Adipocyte (in vitro differentiated cells): ENCODE measurements at regions not wholly inside any gene's neighbourhood (a gene's known extent, or its start where the extent isn't known, plus 50 kb on each side); places are given as distances from the start of the nearest gene placed in this dataset.

ENCODE experiments used
- DNase-seq: peaks from one replicate; pipeline ENCODE4 v3.0.0-alpha.2; 2015; ENCODE audit warnings: low read depth
- H3K27me3 ChIP-seq: replicated peaks from 2 replicates; pipeline ENCODE4 v1.7.0; 2013; ENCODE audit warnings: mild to moderate bottlenecking, low read length, moderate library complexity; ENCODE audit not compliant: control insufficient read depth, insufficient read depth
- H3K36me3 ChIP-seq: 2 replicates; pipeline ENCODE4 v1.7.0; 2013; ENCODE audit warnings: low read length, mild to moderate bottlenecking, moderate library complexity; ENCODE audit not compliant: control insufficient read depth, insufficient read depth, severe bottlenecking
- H3K4me1 ChIP-seq: 2 replicates; pipeline ENCODE4 v1.7.0; 2013; ENCODE audit warnings: mild to moderate bottlenecking, low read length, moderate library complexity; ENCODE audit not compliant: control insufficient read depth, insufficient read depth
- H3K4me3 ChIP-seq: 2 replicates; pipeline ENCODE4 v1.7.0; 2013; ENCODE audit warnings: mild to moderate bottlenecking, low read length, moderate library complexity
- H3K9ac ChIP-seq: 2 replicates; pipeline ENCODE4 v1.7.0; 2013; ENCODE audit warnings: mild to moderate bottlenecking, low read length, moderate library complexity
- H3K9me3 ChIP-seq: 2 replicates; pipeline ENCODE4 v1.7.0; 2013; ENCODE audit warnings: mild to moderate bottlenecking, low read length, moderate library complexity; ENCODE audit not compliant: control insufficient read depth

GRCh38 chr2:172153156-172153555 lies 50.5 kb upstream of the DLX2 start:
- Histone ChIP-seq H3K9me3 (no peaks in the 10 kb centered on the region), H3K4me1 (no peaks in the 10 kb centered on the region), H3K36me3 (no peaks in the 10 kb centered on the region), H3K27me3 (peaks cover 42% of the 10 kb centered on the region), H3K4me3 (no peak overlapping the region), H3K9ac (no peak overlapping the region)
- no peak for DNase-seq

GRCh38 chr2:172153757-172154156 lies 51.1 kb upstream of the DLX2 start:
- Histone ChIP-seq H3K36me3 (no peaks in the 10 kb centered on the region), H3K9me3 (no peaks in the 10 kb centered on the region), H3K9ac (no peak overlapping the region), H3K4me3 (no peak overlapping the region), H3K4me1 (no peaks in the 10 kb centered on the region), H3K27me3 (peaks cover 47% of the 10 kb centered on the region)
- no peak for DNase-seq

DNA sequence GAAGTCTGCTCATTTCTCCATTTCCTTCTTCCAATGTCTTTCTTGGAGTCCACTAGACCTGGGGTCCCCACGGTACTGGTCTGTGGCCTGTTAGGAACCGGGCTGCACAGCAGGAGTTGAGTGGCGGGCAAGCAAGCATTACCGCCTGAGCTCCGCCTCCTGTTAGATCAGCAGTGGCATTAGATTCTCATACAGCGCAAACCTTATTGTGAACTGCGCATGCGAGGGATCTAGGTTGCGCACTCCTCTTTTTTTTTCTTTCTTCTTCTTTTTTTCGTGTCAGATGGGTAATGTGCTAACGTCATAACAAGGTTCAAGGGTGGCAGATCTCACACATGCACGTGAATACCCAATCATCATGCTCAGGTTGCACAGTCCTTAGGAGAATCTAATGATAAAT lies 53.1 kb upstream of the DLX2 start:
- Histone ChIP-seq H3K27me3 (peaks cover 49% of the 10 kb centered on the region), H3K4me3 (no peak overlapping the region)

GRCh38 chr2:172160839-172161238 lies 58.1 kb upstream of the DLX2 start:
- Histone ChIP-seq H3K9me3 (peaks cover 14% of the 10 kb centered on the region), H3K4me1 (no peaks in the 10 kb centered on the region), H3K4me3 (no peak overlapping the region), H3K9ac (no peak overlapping the region), H3K36me3 (no peaks in the 10 kb centered on the region), H3K27me3 (peaks cover 30% of the 10 kb centered on the region)
- DNase-seq, result no peak

More for the DNA sequence above, 53.1 kb upstream of the DLX2 start:
- no peak overlapping the region for H3K9ac ChIP-seq
- DNase-seq, result no peak
- H3K36me3 ChIP-seq, result no peaks in the 10 kb centered on the region
- no peaks in the 10 kb centered on the region for H3K4me1 ChIP-seq
- peaks cover 7% of the 10 kb centered on the region for H3K9me3 ChIP-seq

GRCh38 chr2:172162225-172162733 lies 59.6 kb upstream of the DLX2 start:
- peaks cover 25% of the 10 kb centered on the region for H3K27me3 ChIP-seq
- DNase-seq, result no peak
- peaks cover 14% of the 10 kb centered on the region for H3K9me3 ChIP-seq
- no peak overlapping the region for H3K9ac ChIP-seq
- H3K36me3 ChIP-seq, result no peaks in the 10 kb centered on the region
- H3K4me1 ChIP-seq, result no peaks in the 10 kb centered on the region
- H3K4me3 ChIP-seq, result no peak overlapping the region

DNA sequence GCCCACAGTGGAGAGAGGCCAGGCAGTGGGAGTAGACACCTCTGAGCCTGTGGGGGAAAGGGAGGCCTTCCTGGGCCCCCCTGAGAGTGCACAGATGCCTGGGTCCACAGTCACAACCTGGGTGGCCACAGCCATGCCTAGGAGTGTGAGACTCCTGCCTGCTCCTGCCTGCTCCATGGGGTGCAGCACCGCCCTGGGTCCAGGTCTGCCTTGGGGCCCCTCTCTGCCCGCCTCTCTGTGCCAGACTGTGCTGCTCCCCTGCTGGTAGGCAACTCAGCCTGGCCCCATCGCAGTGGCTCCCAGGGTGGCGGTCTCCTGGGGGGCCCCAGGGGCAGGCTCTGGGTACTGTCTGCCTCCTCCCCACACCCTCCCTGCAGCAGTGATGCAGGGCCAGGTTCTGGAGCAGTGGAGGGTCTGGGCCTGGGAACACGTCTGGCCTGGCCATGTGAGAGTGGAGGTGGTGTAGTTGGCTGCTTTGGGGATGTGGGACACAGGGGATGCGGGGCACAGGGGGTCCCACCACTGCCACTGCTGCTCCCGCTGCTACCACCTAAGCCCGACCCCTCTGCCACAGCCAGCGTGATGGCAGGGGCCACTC lies 60.1 kb upstream of the DLX2 start:
- Histone ChIP-seq H3K9me3 (peaks cover 14% of the 10 kb centered on the region), H3K4me1 (no peaks in the 10 kb centered on the region), H3K9ac (no peak overlapping the region), H3K4me3 (no peak overlapping the region), H3K36me3 (no peaks in the 10 kb centered on the region), H3K27me3 (peaks cover 20% of the 10 kb centered on the region)
- no peak for DNase-seq

DNA sequence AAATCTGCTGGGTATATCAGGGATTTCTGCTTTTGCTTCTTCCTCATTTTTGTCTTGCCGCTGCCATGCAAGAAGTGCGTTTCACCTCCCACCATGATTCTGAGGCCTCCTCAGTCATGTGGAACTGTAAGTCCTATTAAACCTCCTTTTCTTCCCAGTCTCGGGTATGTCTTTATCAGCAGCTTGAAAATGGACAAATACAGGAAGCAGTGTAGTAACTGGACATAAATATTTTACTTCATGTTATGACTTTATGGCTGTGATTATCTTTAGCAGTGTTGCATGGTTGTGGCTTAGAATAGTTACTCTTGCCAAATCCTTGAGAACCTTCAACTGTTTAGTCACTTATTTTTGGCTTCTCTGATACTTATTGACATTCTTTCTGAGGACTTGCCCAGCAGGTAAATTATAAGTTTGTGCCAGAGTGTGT lies 66.2 kb upstream of the DLX2 start:
- no peaks in the 10 kb centered on the region for H3K9me3 ChIP-seq
- DNase-seq, result peak; percentile 41
- H3K9ac ChIP-seq, result no peak overlapping the region
- H3K27me3 ChIP-seq, result peaks cover 14% of the 10 kb centered on the region
- H3K4me3 ChIP-seq, result no peak overlapping the region
- no peaks in the 10 kb centered on the region for H3K36me3 ChIP-seq
- no peaks in the 10 kb centered on the region for H3K4me1 ChIP-seq

DNA sequence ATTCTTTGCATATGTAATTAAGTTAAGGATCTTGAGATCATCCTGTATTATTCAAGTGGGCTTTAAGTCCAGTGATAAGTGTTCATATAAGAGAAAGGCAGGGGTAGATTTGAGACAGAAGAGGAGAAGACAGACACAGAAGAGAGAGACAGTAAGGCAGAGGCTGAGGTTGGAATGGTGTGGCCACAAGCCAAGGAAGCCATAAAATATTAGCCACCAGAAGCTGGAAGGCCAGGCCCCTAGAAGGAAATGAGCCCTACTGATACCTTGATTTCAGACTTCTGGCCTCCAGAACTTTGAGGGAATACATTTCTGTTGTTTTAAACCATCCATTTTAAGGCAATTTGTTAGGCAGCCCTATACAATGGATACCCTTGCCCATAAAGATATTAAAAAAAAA lies 66.9 kb upstream of the DLX2 start:
- H3K27me3 ChIP-seq, result peaks cover 14% of the 10 kb centered on the region
- H3K4me3 ChIP-seq, result no peak overlapping the region
- no peaks in the 10 kb centered on the region for H3K9me3 ChIP-seq
- no peaks in the 10 kb centered on the region for H3K36me3 ChIP-seq
- no peak overlapping the region for H3K9ac ChIP-seq
- DNase-seq, result no peak
- no peaks in the 10 kb centered on the region for H3K4me1 ChIP-seq

GRCh38 chr2:172172513-172173173 lies 69.9 kb upstream of the DLX2 start:
- peak; percentile 88 for DNase-seq
- Histone ChIP-seq H3K36me3 (no peaks in the 10 kb centered on the region), H3K27me3 (peaks cover 7% of the 10 kb centered on the region), H3K4me3 (peak overlapping the region; percentile 81), H3K9me3 (no peaks in the 10 kb centered on the region), H3K9ac (no peak overlapping the region), H3K4me1 (no peaks in the 10 kb centered on the region)

GRCh38 chr2:172173174-172173706 lies 70.5 kb upstream of the DLX2 start:
- Histone ChIP-seq H3K9me3 (no peaks in the 10 kb centered on the region), H3K9ac (no peak overlapping the region), H3K27me3 (peaks cover 7% of the 10 kb centered on the region), H3K4me1 (no peaks in the 10 kb centered on the region), H3K4me3 (peak overlapping the region; percentile 81), H3K36me3 (no peaks in the 10 kb centered on the region)
- no peak for DNase-seq

DNA sequence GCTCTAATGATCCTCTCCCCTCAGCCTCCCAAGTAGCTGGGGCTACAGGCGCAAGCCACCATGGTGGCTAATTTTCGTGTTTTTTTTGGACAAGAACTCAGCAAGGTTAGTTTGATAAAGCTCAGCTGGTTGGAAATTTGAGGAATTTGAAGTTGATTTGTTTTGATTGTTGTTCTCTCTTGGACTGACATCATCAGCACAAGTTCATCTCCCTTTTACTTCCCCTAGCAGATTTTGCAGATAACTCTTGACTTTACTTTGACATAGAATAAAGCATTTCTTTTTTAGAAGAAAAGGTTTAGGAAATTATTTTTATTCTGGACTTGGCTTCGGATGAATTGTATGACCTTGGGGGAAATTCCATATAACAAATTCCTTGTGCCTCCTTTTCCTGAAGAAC lies 74.9 kb upstream of the DLX2 start:
- DNase-seq, result no peak
- Histone ChIP-seq H3K4me1 (no peaks in the 10 kb centered on the region), H3K36me3 (no peaks in the 10 kb centered on the region), H3K9me3 (no peaks in the 10 kb centered on the region), H3K4me3 (no peak overlapping the region), H3K9ac (no peak overlapping the region), H3K27me3 (peaks cover 10% of the 10 kb centered on the region)
